ENCODE measurements at regions not wholly inside any gene's neighbourhood (a gene's known extent, or its start where the extent isn't known, plus 50 kb on each side); places are given as distances from the start of the nearest gene placed in this dataset.

DNA sequence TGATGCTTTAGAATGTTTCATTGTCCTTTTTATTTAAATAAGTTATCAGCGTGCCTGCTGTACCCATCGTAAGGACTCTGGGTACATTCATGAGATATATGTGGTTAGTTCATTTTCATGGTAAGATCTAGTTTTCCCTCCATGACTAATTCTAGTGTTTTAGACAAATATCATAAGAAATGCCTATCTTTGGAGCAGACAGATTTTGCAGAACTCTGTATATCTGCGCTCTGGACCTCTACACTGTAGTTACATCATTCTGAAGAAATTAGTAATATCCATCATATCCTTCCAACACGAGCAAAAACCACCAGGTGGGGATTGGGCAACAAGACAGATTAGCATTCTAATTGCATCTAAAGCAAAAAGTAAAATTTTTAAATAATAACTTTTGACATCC lies 499.2 kb downstream of the SETD4 start:
- no CpG with 5 or more reads among the region's 4 CpGs for WGBS (ENCODE audit: insufficient coverage)
- no peak overlapping the region for H3K27ac ChIP-seq (ENCODE audit: low read depth in 1 of 2, low read length in 2 of 2)
- Mint-ChIP-seq H3K4me1 (peaks cover 39% of the 10 kb centered on the region), H3K36me3 (no peaks in the 10 kb centered on the region), H3K4me3 (no peak overlapping the region), H3K27me3 (ENCODE audit: low read depth in 3 of 3) (no peaks in the 10 kb centered on the region), H3K9me3 (peaks cover 0 to 7% (median 2%) of the 10 kb centered on the region in 7 donors), H3K27ac (no peak overlapping the region)
- no peak overlapping the region for H2AFZ ChIP-seq (ENCODE audit: insufficient read depth, low read depth, low read length, poor library complexity, severe bottlenecking)
- H3K36me3 ChIP-seq (replicated peaks in 1 of 2; ENCODE audit: control insufficient read depth in 1 of 2, insufficient read depth in 2 of 2, low read length in 2 of 2): no peaks in the 10 kb centered on the region
- H3K4me2 ChIP-seq (replicated peaks; ENCODE audit: extremely low read depth, low read length, poor library complexity, severe bottlenecking): no peak overlapping the region
- peaks cover 16 to 25% of the 10 kb centered on the region in 2 donors for H3K4me1 ChIP-seq (ENCODE audit: control insufficient read depth in 1 of 2, insufficient read depth in 2 of 2, low read length in 2 of 2)
- H3K79me2 ChIP-seq (ENCODE audit: insufficient read depth, low read length): no peaks in the 10 kb centered on the region
- TF ChIP-seq, protein P1, sequence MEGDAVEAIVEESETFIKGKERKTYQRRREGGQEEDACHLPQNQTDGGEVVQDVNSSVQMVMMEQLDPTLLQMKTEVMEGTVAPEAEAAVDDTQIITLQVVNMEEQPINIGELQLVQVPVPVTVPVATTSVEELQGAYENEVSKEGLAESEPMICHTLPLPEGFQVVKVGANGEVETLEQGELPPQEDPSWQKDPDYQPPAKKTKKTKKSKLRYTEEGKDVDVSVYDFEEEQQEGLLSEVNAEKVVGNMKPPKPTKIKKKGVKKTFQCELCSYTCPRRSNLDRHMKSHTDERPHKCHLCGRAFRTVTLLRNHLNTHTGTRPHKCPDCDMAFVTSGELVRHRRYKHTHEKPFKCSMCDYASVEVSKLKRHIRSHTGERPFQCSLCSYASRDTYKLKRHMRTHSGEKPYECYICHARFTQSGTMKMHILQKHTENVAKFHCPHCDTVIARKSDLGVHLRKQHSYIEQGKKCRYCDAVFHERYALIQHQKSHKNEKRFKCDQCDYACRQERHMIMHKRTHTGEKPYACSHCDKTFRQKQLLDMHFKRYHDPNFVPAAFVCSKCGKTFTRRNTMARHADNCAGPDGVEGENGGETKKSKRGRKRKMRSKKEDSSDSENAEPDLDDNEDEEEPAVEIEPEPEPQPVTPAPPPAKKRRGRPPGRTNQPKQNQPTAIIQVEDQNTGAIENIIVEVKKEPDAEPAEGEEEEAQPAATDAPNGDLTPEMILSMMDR (IDR thresholded peaks at IDR 0.05): no peak
- H3K27me3 ChIP-seq (ENCODE audit: control insufficient read depth in 2 of 2, insufficient read depth in 2 of 2, low read length in 2 of 2): no peaks in the 10 kb centered on the region
- H3K4me3 ChIP-seq (replicated peaks in 1 of 3; ENCODE audit: low read depth in 2 of 3, low read length in 3 of 3): no peak overlapping the region
- DNase-seq: no peak
- H4K20me1 ChIP-seq (ENCODE audit: insufficient read depth, low read length): no peaks in the 10 kb centered on the region
- intact Hi-C loops (cut with micrococcal nuclease): no loop called here
- H3K9me3 ChIP-seq (replicated peaks in 1 of 2; ENCODE audit: control insufficient read depth in 1 of 2, insufficient read depth in 1 of 2, low read length in 2 of 2): no peaks in the 10 kb centered on the region
- no peak overlapping the region for H3K9ac ChIP-seq (ENCODE audit: insufficient read depth, low read length, poor library complexity, severe bottlenecking)

DNA sequence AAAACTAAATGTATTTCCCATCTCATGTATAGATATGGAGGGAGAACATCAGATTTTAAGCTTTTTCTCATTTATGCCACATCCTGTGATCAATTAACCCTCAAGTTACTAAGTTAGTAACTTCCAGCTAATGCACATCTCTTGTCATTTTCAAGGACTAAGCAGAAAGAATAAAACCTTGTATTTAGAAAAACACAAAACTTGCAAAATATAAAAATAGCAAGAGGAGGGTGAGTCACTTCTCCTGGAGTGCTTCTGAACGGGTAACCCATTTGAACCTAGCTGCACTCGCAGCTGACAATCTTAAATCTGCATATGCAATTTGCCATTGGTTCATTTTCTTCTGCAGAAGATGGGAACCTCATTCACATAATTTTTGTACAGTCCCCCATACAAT lies 500.5 kb downstream of the SETD4 start:
- TF ChIP-seq, protein P1 (IDR thresholded peaks at IDR 0.05): no peak
- intact Hi-C loops (cut with micrococcal nuclease): no loop called here
- 39% methylated on average over 2 of the region's 2 CpGs for WGBS (ENCODE audit: insufficient coverage)

More for the DNA sequence above, 500.5 kb downstream of the SETD4 start:
- DNase-seq: no peak
- Mint-ChIP-seq H3K36me3 (no peaks in the 10 kb centered on the region), H3K27me3 (ENCODE audit: low read depth in 3 of 3) (peaks cover 0 to 2% (median 0%) of the 10 kb centered on the region in 3 donors), H3K9me3 (peaks cover 0 to 2% (median 0%) of the 10 kb centered on the region in 7 donors), H3K4me1 (peaks cover 29% of the 10 kb centered on the region), H3K27ac (no peak overlapping the region), H3K4me3 (no peak overlapping the region)
- no peaks in the 10 kb centered on the region for H3K9me3 ChIP-seq (replicated peaks in 1 of 2; ENCODE audit: control insufficient read depth in 1 of 2, insufficient read depth in 1 of 2, low read length in 2 of 2)
- no peaks in the 10 kb centered on the region for H4K20me1 ChIP-seq (ENCODE audit: insufficient read depth, low read length)
- H3K9ac ChIP-seq (ENCODE audit: insufficient read depth, low read length, poor library complexity, severe bottlenecking): no peak overlapping the region
- peaks cover 13 to 20% of the 10 kb centered on the region in 2 donors for H3K4me1 ChIP-seq (ENCODE audit: control insufficient read depth in 1 of 2, insufficient read depth in 2 of 2, low read length in 2 of 2)
- H3K36me3 ChIP-seq (replicated peaks in 1 of 2; ENCODE audit: control insufficient read depth in 1 of 2, insufficient read depth in 2 of 2, low read length in 2 of 2): no peaks in the 10 kb centered on the region
- H3K27ac ChIP-seq (ENCODE audit: low read depth in 1 of 2, low read length in 2 of 2): no peak overlapping the region
- H3K4me2 ChIP-seq (replicated peaks; ENCODE audit: extremely low read depth, low read length, poor library complexity, severe bottlenecking): no peak overlapping the region
- H2AFZ ChIP-seq (ENCODE audit: insufficient read depth, low read depth, low read length, poor library complexity, severe bottlenecking): no peak overlapping the region
- no peaks in the 10 kb centered on the region for H3K27me3 ChIP-seq (ENCODE audit: control insufficient read depth in 2 of 2, insufficient read depth in 2 of 2, low read length in 2 of 2)
- no peaks in the 10 kb centered on the region for H3K79me2 ChIP-seq (ENCODE audit: insufficient read depth, low read length)
- no peak overlapping the region for H3K4me3 ChIP-seq (replicated peaks in 1 of 3; ENCODE audit: low read depth in 2 of 3, low read length in 3 of 3)

Data from CD14-positive monocyte (primary cell).